H9 (cell line): ENCODE measurements at regions not wholly inside any gene's neighbourhood (a gene's known extent, or its start where the extent isn't known, plus 50 kb on each side); places are given as distances from the start of the nearest gene placed in this dataset.
"Not testable (repeated sequence)": the region's sequence is repeated elsewhere in the genome, so short reads cannot be mapped to it uniquely, and the experiment has no call there.

Experiments
- DNase-seq: peaks from one replicate; pipeline ENCODE4 v3.0.0-alpha.2; 2017
- H2AFZ ChIP-seq: one replicate; pipeline ENCODE4 v1.6.1; 2013; ENCODE audit warnings: mild to moderate bottlenecking, low read length, control low read depth, moderate library complexity
- H2AK5ac ChIP-seq: 2 replicates; pipeline ENCODE4 v1.6.1; 2013; ENCODE audit warnings: low read length, control low read depth, mixed read lengths; ENCODE audit not compliant: insufficient read length
- H2BK120ac ChIP-seq: one replicate; pipeline ENCODE4 v1.6.1; 2013; ENCODE audit warnings: low read depth, mild to moderate bottlenecking, low read length, control low read depth, inconsistent platforms; ENCODE audit not compliant: poor library complexity, severe bottlenecking
- H2BK12ac ChIP-seq: 2 replicates; pipeline ENCODE4 v1.6.1; 2013; ENCODE audit warnings: low read length, control low read depth, mixed read lengths, low read depth; ENCODE audit not compliant: insufficient read length
- H2BK15ac ChIP-seq: 2 replicates; pipeline ENCODE4 v1.6.1; 2013; ENCODE audit warnings: low read depth, low read length, control low read depth
- H2BK20ac ChIP-seq: one replicate; pipeline ENCODE4 v1.6.1; 2013; ENCODE audit warnings: low read depth, mild to moderate bottlenecking, low read length, control low read depth, inconsistent platforms; ENCODE audit not compliant: poor library complexity, severe bottlenecking
- H2BK5ac ChIP-seq: 2 replicates; pipeline ENCODE4 v1.6.1; 2013; ENCODE audit warnings: low read length, control low read depth, mixed read lengths; ENCODE audit not compliant: insufficient read length
- H3K14ac ChIP-seq: 2 replicates; pipeline ENCODE4 v1.6.1; 2013; ENCODE audit warnings: low read length, control low read depth; ENCODE audit not compliant: insufficient read depth
- H3K18ac ChIP-seq: 2 replicates; pipeline ENCODE4 v1.6.1; 2013; ENCODE audit warnings: low read depth, mild to moderate bottlenecking, mixed read lengths, low read length, control low read depth; ENCODE audit not compliant: insufficient read length
- H3K23ac ChIP-seq: 2 replicates; pipeline ENCODE4 v1.6.1; 2013; ENCODE audit warnings: low read length, control low read depth, mixed read lengths, low read depth; ENCODE audit not compliant: insufficient read length
- H3K23me2 ChIP-seq: 2 replicates; pipeline ENCODE4 v1.6.1; 2013; ENCODE audit warnings: low read depth, mild to moderate bottlenecking, mixed read lengths, low read length, control low read depth; ENCODE audit not compliant: insufficient read length, poor library complexity, severe bottlenecking
- H3K27ac ChIP-seq: 2 replicates; pipeline ENCODE4 v1.5.1; 2013; ENCODE audit warnings: low read length, control low read depth, mixed read lengths, low read depth; ENCODE audit not compliant: insufficient read length
- H3K27me3 ChIP-seq: 2 replicates; pipeline ENCODE4 v1.6.1; 2013; ENCODE audit warnings: low read length, control low read depth, inconsistent platforms; ENCODE audit not compliant: insufficient read depth
- H3K4ac ChIP-seq: 2 replicates; pipeline ENCODE4 v1.6.1; 2013; ENCODE audit warnings: low read depth, mild to moderate bottlenecking, control low read depth, inconsistent platforms, low read length, moderate library complexity
- H3K4me1 ChIP-seq: 2 replicates; pipeline ENCODE4 v1.6.1; 2013; ENCODE audit warnings: low read length, control low read depth, inconsistent platforms; ENCODE audit not compliant: insufficient read depth
- H3K4me2 ChIP-seq: 2 replicates; pipeline ENCODE4 v1.6.1; 2013; ENCODE audit warnings: low read length, control low read depth, mixed read lengths; ENCODE audit not compliant: insufficient read length, insufficient read depth
- H3K56ac ChIP-seq: 2 replicates; pipeline ENCODE4 v1.6.1; 2013; ENCODE audit warnings: low read depth, mild to moderate bottlenecking, mixed read lengths, low read length, control low read depth; ENCODE audit not compliant: insufficient read length
- H3K79me1 ChIP-seq: 2 replicates; pipeline ENCODE4 v1.6.1; 2013; ENCODE audit warnings: low read depth, mild to moderate bottlenecking, moderate library complexity, low read length, control low read depth, inconsistent platforms; ENCODE audit not compliant: insufficient read depth, poor library complexity, severe bottlenecking
- H3K79me2 ChIP-seq: 2 replicates; pipeline ENCODE4 v1.6.1; 2013; ENCODE audit warnings: low read length, control low read depth, inconsistent platforms; ENCODE audit not compliant: insufficient read depth
- H3K9ac ChIP-seq: 2 replicates; pipeline ENCODE4 v1.6.1; 2013; ENCODE audit warnings: low read length, control low read depth, mixed read lengths; ENCODE audit not compliant: insufficient read length; ENCODE audit errors: extremely low read depth
- H3K9me3 ChIP-seq: one replicate; pipeline ENCODE4 v1.6.1; 2013; ENCODE audit warnings: low read depth, low read length, inconsistent platforms; ENCODE audit not compliant: control insufficient read depth
- H3T11ph ChIP-seq: one replicate; pipeline ENCODE4 v1.6.1; 2013; ENCODE audit warnings: mild to moderate bottlenecking, low read length, control low read depth, inconsistent platforms
- H4K20me1 ChIP-seq: one replicate; pipeline ENCODE4 v1.6.1; 2013; ENCODE audit not compliant: control insufficient read depth, insufficient read length, insufficient read depth
- H4K5ac ChIP-seq: 2 replicates; pipeline ENCODE4 v1.6.1; 2013; ENCODE audit warnings: low read depth, mild to moderate bottlenecking, mixed read lengths, low read length, control low read depth; ENCODE audit not compliant: insufficient read length
- H4K8ac ChIP-seq: replicated peaks from 2 replicates; pipeline ENCODE4 v1.6.1; 2013; ENCODE audit warnings: low read length, control low read depth, mixed read lengths, low read depth; ENCODE audit not compliant: insufficient read length
- H4K91ac ChIP-seq: 2 replicates; pipeline ENCODE4 v1.6.1; 2013; ENCODE audit warnings: low read depth, mild to moderate bottlenecking, moderate library complexity, mixed read lengths, low read length, control low read depth; ENCODE audit not compliant: insufficient read length
- H3K27ac Mint-ChIP-seq, 3 experiments: 2 replicates in 2 of 3; 3 replicates in 1 of 3; pipeline ENCODE4 v1.8.0; 2020 to 2021; ENCODE audit warnings: mixed read lengths in 3 of 3, mild to moderate bottlenecking in 1 of 3, moderate library complexity in 1 of 3
- H3K27me3 Mint-ChIP-seq: 2 replicates; pipeline ENCODE4 v1.8.0; 2021; ENCODE audit warnings: low read depth, mild to moderate bottlenecking, moderate library complexity, mixed read lengths
- H3K36me3 Mint-ChIP-seq, 3 experiments: 2 replicates in 2 of 3; 3 replicates in 1 of 3; pipeline ENCODE4 v1.8.0; 2020 to 2021; ENCODE audit warnings: low read depth in 3 of 3, mixed read lengths in 3 of 3; ENCODE audit not compliant: insufficient read depth in 1 of 3
- H3K4me1 Mint-ChIP-seq, 2 experiments: 2 replicates each; pipeline ENCODE4 v1.8.0; 2020; ENCODE audit warnings: mixed read lengths in 2 of 2
- H3K4me3 Mint-ChIP-seq, 2 experiments: 2 replicates in 1 of 2; 3 replicates in 1 of 2; pipeline ENCODE4 v1.8.0; 2020 to 2021; ENCODE audit warnings: mild to moderate bottlenecking in 2 of 2, mixed read lengths in 2 of 2, moderate library complexity in 1 of 2
- H3K9me3 Mint-ChIP-seq, 2 experiments: 2 replicates in 1 of 2; 3 replicates in 1 of 2; pipeline ENCODE4 v1.8.0; 2020; ENCODE audit warnings: mild to moderate bottlenecking in 2 of 2, mixed read lengths in 2 of 2, moderate library complexity in 1 of 2
- CTCF ChIP-seq: fragments of 200-600 bp; sonication (generic); conservative IDR thresholded peaks from 3 replicates; pipeline ENCODE4 v1.8.0; 2021; ENCODE audit warnings: antibody characterized with exemption, mild to moderate bottlenecking
- WGBS: extraction: QIAGEN DNeasy Blood & Tissue Kit; methylation state at CpG from one replicate; pipeline ENCODE4 v1.1.7; 2013; ENCODE audit warnings: missing lambda C conversion rate, low lambda C conversion rate, mixed read lengths; ENCODE audit not compliant: insufficient read length; ENCODE audit errors: extremely low coverage; 5-methylcytosine and 5-hydroxymethylcytosine counted together

- WGBS = no CpG with 5 or more reads among the region's 5 CpGs
- not testable (repeated sequence) for H3K4me3 Mint-ChIP-seq, H4K5ac ChIP-seq, H3K4me1 ChIP-seq, H2AK5ac ChIP-seq, H3K4me2 ChIP-seq, H3K4ac ChIP-seq, H3K23ac ChIP-seq, H3K27ac Mint-ChIP-seq, H4K91ac ChIP-seq, H3K79me2 ChIP-seq, H3K18ac ChIP-seq, H2BK12ac ChIP-seq, H3K14ac ChIP-seq, H3K27me3 Mint-ChIP-seq, H2BK5ac ChIP-seq, H3K27me3 ChIP-seq, H4K20me1 ChIP-seq, H3K27ac ChIP-seq, H3K23me2 ChIP-seq, H3T11ph ChIP-seq, H3K9ac ChIP-seq, H3K56ac ChIP-seq, H2BK15ac ChIP-seq, H2BK120ac ChIP-seq, H3K79me1 ChIP-seq, H4K8ac ChIP-seq, H3K9me3 ChIP-seq
- Histone ChIP-seq H2AFZ (peak overlapping the region; percentile 52), H2BK20ac (peak overlapping the region; percentile 12)
- H3K9me3 Mint-ChIP-seq = peaks cover 5 to 19% of the 10 kb centered on the region in 2 experiments; a peak in 4 of 5 replicates
- peak; percentile 64 for DNase-seq
- peaks cover 8 to 20% (median 8%) of the 10 kb centered on the region in 3 experiments for H3K36me3 Mint-ChIP-seq
- TF ChIP-seq CTCF = peak; percentile 51
- H3K4me1 Mint-ChIP-seq = peaks cover 5 to 14% of the 10 kb centered on the region in 2 experiments
Measured at GRCh38 chrX:90665161-90665560, 743.5 kb downstream of the TGIF2LX start.

- no CpG with 5 or more reads among the region's 17 CpGs for WGBS
Measured at GRCh38 chrX:90713552-90713951, 721.1 kb upstream of the PABPC5 start.

More at GRCh38 chrX:90713552-90713951, 721.1 kb upstream of the PABPC5 start:
- not testable (repeated sequence) for DNase-seq, H2BK20ac ChIP-seq, H2AK5ac ChIP-seq, H3K4me1 Mint-ChIP-seq, H4K8ac ChIP-seq, H3K4me1 ChIP-seq, H3K14ac ChIP-seq, H4K5ac ChIP-seq, H3K4me3 Mint-ChIP-seq, H3K9ac ChIP-seq, H3K4ac ChIP-seq, H3K27me3 ChIP-seq, H2AFZ ChIP-seq, H3K9me3 ChIP-seq, H2BK15ac ChIP-seq, H3K27ac ChIP-seq, H2BK120ac ChIP-seq, H4K91ac ChIP-seq, H3K79me2 ChIP-seq, H3K18ac ChIP-seq, H4K20me1 ChIP-seq, H3K79me1 ChIP-seq, H3K27ac Mint-ChIP-seq, H3K23ac ChIP-seq, H2BK5ac ChIP-seq, H2BK12ac ChIP-seq, H3T11ph ChIP-seq, H3K23me2 ChIP-seq, H3K56ac ChIP-seq, H3K27me3 Mint-ChIP-seq, H3K4me2 ChIP-seq
- H3K36me3 Mint-ChIP-seq = peaks cover 6 to 27% (median 12%) of the 10 kb centered on the region in 3 experiments
- peaks cover 17 to 24% of the 10 kb centered on the region in 2 experiments; a peak in 4 of 5 replicates for H3K9me3 Mint-ChIP-seq
